Right lobe of liver (tissue), 4 donors: ENCODE measurements at regions not wholly inside any gene's neighbourhood (a gene's known extent, or its start where the extent isn't known, plus 50 kb on each side); places are given as distances from the start of the nearest gene placed in this dataset.

Source experiments
- CTCF ChIP-seq, 4 donors: fragments of 200-600 bp in 3 of 4; fragments of 450-650 bp in 1 of 4; IDR thresholded peaks; one replicate each; pipeline versions ENCODE4 v1.5.1 to v1.8.0; 2016 to 2022; ENCODE audit warnings: antibody characterized with exemption in 4 of 4, mild to moderate bottlenecking in 2 of 4
- POLR2A ChIP-seq: fragments of 450-650 bp; IDR thresholded peaks from one replicate; pipeline ENCODE4 v1.6.1; 2017; ENCODE audit warnings: antibody characterized with exemption, mild to moderate bottlenecking
- donor health status: DM: no; HTN: no; CAD: no.
- donor health status: DM: no; HTN: no; CAD: no.
- donor health status: DM: no; HTN: yes; CAD: no.

GRCh38 chr15:46266661-46267060 lies 631.8 kb downstream of the SQOR start:
- TF ChIP-seq CTCF (IDR thresholded peaks at IDR 0.05), result no peak
- no peak for TF ChIP-seq POLR2A
